ENCODE measurements at regions not wholly inside any gene's neighbourhood (a gene's known extent, or its start where the extent isn't known, plus 50 kb on each side); places are given as distances from the start of the nearest gene placed in this dataset.

DNA sequence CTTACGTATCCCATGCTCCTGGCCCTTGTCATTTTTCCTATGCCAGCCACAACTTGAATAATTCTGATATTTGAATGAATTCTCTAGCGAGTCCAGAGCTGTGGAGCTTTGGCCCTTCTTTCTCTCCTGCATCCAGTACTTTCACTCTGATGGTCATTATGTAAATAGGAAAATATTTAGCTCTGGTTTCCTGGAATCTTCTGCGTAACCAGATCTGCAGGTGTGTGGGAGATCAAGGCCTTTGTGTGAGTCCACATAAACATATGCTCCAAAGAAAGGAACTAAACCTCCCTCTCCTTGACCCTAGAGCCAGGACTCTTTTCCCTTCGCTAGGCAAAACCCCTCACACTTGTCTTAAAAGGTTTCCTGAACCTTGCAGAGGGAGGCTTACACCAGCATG is 132.5 kb upstream of the THBS1 start:
- no peak for DNase-seq (ENCODE audit: low spot score)

DNA sequence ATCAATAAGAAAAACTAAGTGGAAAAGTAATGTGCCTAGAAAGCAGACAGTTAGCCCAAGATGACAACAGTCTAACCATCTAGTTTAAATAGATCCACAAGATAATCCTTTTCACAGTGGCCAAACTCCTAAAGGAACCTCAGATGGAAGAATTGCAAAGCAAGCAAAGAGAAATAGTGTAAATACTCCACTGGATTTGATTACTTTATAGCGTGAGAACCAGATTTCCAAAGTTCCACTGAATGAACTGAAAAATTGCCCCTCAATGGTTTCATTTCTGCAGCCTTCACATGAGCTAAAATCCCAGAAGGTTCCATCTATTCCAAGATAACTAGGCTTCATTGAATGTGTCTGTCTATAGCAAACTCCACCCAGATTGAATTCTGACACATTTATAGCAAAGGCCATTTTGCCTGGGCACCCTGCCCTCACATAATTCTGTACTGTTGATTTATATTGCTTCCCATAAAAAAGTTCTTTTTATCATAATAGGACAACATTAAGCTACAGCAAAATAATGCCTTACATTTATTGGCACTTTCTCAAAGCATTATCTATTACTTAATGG is 129.7 kb upstream of the THBS1 start:
- no peak for DNase-seq (ENCODE audit: low spot score)

DNA sequence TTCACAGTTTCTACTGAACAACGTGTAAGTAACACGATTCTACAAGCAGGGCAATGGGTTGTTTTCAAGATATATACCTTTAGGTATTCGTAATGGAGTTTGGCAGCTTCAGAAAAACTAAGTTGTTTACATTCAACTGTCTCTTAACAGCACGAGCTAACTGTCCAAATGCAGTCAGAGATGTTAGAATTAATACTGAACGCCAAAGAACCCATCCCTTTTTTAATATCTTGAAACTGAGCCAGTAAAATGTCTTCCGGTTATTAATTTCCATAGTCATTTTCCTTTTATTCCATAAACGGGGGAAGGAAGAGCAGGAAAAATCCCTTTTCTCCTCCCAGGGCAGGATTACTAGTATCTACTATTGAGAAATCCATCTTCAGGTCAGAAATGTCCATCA is 129.0 kb upstream of the THBS1 start:
- DNase-seq (ENCODE audit: low spot score): no peak

DNA sequence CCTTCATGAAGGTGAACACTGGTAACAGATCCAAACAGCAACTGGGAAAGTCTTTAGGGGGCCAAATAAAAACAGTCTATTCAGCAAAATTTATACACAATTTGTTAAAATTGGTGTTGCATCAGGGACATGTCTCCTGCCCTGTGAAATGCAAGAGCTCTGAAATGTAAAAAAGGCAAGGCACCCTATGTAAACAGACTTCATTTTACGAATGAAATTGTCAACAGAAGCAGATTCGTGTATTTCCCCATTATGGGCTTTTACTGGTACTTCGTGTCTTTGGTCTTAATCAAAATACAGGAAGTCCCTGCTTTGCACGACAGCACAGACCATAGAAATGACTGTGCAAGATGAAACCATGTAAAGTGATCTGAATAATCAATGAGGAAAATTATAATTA is 127.3 kb upstream of the THBS1 start:
- DNase-seq (ENCODE audit: low spot score): no peak

DNA sequence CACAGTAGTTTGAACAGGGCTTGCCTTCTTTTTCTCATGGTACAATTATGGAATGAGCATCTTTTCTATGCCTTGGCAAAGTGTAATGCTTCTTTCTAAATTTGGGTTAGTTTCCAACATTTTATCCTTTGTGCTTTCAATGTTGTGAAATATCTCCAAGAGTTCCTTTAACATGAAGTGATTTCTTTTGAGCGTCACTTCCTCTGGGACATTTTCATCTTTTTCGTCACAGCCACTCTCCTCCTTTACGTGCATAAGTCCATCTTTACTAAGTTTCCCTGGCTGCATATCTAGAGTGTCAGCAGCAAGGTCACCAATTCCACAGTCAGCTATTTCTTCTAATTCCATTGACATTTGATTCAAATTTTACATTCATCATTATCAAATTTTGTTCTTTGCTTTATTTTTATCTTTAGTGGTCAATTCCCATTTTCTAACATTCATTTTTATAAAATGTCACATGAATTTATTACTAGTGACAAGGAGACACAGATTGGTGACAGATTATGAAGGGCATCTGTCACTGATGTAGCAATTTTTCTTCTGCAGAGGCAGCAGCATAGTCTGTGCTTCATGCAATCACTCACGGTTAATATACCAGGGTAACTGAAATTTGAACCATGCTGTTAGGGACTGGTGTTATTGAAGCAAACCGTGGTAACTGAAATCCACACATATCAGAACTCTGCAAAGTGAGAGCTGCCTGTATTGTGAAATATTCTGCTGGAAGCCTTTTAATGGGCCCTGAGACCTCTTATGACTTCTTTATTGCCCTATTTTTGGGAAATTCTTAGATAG is 126.5 kb upstream of the THBS1 start:
- no peak for DNase-seq (ENCODE audit: low spot score)

DNA sequence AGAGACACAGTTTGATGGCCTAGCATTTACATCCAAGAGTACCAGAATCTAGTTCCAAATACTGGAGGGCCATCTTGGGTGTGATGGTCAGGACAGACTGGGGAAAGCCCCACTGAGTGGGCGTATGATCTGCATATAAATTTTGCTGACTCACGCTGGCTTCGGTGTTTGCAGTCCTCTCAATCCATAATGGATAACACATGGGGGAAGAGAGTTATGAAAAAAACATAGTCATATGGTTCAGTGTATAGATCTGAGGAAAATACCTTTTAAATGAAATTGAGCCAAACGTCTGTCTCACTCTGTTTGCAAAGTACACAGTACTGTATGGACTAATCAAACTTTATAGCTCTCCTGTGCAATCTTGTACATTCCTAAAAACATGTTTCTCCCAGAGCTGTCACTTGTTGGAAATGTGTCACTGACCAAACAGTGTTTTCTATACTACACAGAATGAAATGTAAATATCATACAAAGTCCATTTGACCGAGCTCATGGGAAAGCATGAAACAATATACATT is 125.3 kb upstream of the THBS1 start:
- no peak for DNase-seq (ENCODE audit: low spot score)

DNA sequence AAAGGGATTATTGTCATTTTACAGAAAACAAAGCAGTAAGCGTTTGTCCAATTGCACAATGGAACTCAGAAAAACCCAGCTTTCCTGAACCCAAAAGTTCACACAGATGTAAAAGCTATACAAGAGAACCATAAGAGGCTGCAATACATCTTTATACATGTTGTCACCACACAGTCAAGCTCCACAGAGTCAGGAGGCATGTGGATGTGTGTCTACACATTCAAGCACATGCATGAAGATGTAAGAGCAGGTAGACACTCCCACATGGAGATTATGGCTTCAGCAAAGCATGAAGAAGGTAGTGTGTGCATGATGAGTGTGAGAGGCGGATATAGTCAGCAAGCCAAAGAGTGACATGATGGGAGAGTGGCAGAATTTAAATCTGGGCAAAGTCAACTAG is 124.7 kb upstream of the THBS1 start:
- no peak for DNase-seq (ENCODE audit: low spot score)

DNA sequence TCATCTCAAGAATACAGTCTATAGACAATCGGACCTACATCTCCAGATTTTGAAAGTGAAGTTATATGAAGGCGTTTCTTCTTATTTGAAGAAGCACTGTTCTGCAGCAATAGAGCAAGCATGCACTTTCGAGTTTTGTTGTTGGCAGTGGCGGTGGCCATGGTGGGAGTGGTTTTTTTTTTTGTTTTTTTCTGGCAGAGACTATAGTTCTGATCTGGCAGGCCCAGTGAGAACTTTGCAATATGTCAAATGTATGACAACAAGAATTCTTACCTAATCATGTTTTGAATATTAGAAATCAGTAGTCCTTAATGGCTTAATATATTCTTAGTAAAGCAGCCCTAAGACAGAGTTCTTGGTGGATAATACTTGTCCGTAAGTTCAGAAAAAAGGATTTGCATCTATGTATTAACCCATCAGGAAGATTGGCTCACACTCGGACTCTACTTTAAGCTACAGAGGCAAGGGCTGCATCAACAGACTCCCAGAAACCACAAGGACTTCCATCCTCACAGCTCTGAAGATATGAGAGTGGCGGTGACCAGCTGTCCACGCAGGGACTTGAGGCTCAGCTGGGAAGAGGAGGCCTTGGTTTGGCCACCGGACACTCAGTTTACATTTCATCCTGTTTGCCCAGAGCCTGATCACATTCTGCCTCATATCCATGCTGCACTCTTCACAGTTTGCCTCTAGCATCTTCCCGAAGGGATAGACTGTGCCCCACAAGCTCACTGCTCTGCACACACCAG is 124.1 kb upstream of the THBS1 start:
- no peak for DNase-seq (ENCODE audit: low spot score)

DNA sequence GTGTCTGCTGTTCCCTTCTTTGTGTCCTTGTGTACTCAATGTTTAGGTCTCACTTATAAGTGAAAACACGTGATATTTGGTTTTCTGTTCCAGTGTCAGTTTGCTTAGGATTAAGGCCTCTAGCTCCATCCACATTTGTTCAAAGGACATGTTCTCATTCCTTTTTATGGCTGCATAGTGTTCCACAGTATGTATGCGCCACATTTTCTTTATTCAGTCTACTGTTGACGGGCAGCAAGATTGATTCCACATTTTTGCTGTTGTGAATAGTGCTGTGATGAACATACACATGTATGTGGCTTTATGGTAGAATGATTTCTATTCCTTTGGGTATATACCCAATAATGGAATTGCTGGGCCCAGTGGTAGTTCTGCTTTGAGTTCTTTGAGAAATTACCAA is 122.7 kb upstream of the THBS1 start:
- no peak for DNase-seq (ENCODE audit: low spot score)

DNA sequence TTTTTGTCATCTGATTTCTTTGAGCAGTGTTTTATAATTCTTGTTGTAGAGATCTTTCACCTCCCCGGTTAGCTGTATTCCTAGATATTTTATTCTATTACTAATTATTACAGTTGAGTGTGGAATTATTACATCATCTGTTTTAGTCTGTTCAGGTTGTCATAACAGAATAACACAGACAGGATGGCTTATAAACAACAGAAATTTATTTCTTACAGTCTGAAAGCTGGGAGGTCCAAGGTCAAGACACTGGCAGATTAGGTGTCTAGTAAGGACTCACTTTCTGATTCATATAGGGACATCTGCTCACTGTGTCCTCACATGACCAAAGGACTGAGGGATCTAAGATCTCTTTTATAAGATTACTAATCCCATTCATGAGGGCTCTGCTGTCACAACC is 121.3 kb upstream of the THBS1 start:
- DNase-seq (ENCODE audit: low spot score): no peak

DNA sequence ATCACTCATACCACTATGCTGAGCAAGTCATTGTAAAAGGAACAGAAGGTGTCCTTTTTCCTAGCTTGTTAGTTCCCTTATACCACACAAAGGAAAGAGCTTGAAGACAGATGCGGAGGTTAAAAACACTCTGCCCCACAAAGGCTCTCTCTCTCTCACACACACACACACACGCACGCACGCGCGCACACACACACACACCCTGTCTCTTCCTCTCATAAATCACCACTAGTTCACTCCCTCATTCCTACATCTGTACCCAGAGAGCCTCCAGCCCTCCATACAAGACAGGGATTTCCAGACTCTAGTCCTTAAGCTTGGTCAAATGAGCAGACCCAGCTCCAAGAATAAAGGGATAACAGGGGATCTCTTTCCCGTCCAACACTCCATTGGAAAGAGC is 120.1 kb upstream of the THBS1 start:
- DNase-seq (ENCODE audit: low spot score): no peak

DNA sequence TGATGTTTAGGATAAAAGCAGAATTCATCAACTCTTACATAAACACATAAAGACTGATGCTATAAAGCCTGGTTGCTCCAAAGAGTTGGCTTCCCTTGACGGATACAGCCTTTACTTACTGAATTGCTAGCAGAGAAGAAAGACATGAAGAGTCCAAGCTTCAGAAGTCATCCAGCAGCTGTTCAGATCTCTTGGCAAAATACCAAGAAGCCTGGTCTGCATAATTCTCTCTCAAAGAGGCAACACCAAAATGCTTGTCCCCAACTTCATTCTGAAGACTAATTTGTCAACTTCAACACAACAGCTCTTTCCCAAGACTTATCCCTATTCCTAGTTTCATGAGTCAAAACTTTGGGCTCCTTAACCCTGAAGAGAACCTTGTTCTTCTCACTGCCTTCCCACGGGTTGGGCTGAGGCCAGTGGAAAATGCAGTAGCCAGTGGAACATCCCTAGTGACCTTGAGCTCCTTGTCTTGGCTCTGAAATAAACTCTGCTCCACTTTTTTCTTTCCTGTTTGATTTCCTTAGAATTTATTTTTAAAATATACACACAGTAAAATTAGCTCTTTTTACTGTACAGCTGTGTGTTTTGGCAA is 119.2 kb upstream of the THBS1 start:
- DNase-seq (ENCODE audit: low spot score): no peak

DNA sequence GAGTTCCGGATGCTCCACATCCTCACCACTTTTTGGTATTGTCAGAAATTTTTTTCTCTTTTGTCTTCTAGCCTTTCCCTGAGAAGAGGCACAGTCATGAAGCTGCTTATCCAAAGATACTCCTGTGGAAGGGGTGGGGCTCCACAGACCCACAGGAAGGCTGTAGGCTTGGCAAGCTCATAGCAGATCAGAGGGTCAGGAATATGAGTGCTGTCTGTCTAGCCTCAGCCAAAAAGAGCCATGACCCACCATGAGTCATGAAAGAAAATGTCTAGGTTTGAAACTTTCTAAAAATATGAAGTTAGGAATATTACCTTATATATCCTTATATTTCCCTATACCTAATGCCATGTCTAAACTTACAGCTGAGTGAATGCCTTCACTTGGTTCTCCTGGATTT is 118.2 kb upstream of the THBS1 start:
- DNase-seq (ENCODE audit: low spot score): no peak

DNA sequence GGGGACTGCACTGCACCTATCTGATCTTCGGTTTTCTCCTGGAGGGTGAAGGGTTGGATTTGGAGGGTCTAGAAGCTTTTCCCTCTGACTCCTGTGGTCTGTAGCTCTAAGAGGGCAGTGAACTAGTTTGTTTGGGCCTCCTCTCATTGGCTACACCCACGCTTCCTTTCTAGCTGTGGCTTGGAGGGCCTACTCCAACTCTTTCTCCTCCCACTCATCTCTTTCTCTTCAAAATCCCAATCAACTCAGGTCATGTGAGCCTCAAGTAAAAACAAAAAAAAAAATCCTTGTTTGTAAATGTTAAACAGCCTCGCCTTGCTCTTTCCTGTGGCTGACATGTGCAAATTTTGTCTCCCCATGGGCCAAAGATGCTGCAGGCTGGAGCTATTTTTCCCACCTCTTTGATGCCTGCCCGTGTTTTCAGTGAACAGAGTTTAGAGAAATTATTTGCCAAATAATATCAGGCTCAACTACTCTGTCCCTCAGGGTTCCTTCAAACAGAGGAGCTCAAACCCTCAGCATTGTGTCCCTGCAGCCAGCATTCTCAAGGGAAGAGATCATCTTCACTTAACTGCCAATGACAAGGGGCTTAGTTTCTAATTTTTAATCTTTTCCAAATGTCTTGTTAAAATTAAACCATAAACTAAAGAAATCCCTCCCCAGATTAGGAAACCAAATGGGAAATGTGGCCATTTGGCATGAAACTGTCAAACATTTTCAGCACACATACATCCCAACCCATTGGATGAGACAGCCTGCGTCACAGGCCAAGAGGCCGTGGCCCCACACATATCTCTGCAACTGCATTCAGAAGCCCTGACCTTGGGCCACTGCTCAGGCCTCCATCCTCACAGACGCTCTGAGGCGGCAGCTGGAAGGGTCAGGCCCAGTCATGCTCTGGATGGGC is 114.8 kb upstream of the THBS1 start:
- DNase-seq (ENCODE audit: low spot score): peak; percentile 57

DNA sequence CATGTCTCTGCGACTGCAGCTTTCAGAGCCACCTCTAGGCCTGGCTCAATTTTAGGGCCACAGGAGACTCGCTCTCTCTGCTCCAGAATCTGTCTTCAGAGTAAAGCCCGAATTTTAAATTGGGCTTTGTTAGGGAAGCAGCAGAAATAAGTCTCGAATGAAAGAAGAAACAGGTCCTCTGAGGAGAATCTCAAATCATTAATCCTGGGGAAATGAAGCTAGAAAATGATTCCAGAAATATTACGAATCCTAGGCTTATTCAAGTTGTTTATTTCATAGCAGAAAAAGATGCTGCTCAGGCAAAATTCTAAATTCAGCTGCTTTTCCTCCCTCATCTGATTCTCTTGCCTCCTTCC is 114.2 kb upstream of the THBS1 start:
- no peak for DNase-seq (ENCODE audit: low spot score)

DNA sequence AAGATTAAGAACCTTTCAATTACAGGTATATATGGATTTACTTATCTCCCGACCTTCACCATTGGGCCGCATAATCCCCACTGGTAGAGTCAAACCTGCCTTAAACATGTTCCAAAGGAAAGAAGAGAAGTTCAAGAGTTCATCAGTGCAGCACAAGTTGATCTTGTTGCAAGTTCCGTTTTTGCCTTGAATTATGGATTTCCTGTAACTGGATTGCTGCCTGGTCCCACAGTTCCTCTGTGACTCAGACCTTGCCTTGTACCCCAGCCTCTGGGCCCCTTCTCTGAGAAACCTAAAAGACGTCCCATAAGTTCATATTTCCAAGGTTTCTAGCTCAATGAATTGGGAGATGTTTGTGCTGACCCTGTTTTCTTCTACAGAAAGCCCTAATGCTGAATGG is 112.5 kb upstream of the THBS1 start:
- no peak for DNase-seq (ENCODE audit: low spot score)

DNA sequence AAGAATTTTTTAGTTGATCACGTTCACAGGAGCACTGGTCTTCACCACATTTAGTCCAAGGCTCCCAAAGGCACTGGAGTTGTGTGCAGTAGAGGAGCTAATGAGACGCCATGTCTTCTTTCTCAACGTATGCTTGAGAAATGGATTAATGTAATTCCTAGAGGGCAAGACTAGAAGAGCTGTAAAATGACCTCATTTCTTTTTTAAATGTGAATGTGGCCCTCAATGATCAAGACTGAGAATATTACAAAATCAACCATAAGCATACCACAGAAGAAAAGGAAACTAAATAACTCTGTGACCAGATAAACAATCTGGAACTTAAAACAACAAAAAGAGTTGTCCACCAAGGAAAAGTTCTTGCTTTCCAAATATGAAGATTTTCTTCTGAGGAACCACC is 112.1 kb upstream of the THBS1 start:
- DNase-seq (ENCODE audit: low spot score): no peak

DNA sequence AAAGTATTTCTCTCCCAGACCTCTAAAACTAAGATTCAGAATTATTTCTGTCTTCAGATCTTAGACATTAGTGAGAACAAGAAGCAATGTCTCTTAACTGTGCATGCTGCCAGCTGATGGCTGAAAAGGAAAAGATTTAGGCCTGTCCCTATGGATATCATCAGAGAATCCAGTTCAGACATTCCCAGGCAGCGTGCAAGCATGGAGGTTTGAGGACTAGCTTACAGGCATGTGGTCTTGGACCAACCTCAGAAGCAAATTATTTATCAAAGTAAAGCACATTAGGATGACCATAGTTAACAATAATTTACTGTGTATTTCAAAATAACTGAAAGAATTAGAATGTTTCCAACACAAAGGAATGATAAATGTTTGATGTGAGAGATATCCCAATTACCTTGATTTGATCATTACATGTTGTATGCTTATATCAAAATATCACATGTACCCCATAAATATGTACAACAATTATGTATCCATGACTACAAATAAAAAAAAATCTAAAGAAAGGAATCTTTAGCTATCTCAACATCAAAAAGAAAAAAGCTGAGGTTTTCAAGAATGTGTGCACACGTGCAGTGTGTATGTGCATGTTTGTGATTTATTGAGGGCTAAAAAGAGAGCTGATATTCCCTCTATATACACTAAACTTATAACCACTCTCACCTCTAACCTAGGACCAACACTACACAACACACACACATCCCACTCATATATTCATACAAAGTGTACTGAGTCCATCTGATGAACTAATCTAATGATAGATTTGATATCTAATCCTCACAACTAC is 108.9 kb upstream of the THBS1 start:
- DNase-seq (ENCODE audit: low spot score): no peak

DNA sequence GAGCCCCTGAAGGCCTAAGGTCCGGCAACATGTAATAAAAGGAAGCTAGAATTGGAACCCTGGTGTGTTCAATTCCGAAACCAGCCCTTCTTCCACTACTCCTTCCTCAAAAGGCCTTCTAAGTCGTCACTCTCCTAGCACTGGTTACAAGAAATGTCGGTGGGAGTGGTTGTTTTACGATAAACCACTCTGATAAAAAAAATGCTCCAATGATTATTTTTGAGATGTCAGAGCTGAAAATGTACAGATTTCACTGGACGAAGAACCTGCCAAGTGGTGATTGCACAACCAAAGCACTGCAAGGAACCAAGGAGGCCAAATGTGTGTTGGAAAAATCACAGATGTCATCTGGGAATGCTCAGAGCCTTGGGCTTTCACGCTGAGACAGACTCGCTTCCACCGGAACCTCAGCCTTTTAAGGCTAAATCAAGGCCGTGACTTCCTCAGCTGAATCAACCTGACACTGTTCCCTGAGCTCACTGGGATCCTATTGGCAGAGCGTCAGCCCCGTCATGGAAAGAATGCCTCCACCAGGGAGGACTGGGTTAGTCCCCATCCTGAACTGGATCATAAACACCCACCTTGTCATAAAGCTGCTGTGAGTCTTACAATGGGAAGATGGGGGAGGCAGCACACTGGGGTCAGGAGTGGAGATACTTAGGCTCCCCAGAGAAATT is 108.1 kb upstream of the THBS1 start:
- DNase-seq (ENCODE audit: low spot score): peak; percentile 61

DNA sequence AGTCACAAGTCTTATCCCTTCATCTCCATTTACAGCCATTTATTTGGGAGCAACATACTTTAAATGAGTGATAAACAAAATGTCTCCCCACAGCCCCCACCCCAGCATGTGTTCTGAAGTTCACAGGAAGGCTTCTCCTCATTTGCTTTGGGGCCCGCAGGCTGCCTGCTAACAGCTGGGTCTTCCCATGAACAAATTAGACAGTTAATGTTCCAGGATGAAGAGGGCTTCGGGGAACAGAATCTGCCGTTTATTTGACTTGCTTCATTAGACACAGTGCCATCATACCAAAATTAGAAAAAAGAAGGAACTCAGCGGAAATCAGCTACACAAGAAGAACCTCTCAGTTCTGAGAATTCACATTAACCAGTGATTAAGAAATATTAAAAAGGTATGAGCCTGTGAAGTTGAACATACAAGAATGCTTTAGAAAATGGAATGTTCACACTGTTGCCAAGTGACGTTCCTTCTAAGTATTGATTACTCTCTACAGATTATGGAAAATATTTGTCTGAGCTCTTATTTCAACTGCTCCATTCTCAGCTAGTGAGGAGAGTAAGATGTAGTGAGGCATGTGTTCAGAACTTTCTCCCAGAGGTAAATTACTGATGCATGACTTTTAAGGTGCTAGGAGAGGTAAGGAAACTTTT is 107.5 kb upstream of the THBS1 start:
- no peak for DNase-seq (ENCODE audit: low spot score)

All from AG08396 (cell line).